ENCODE measurements at regions not wholly inside any gene's neighbourhood (a gene's known extent, or its start where the extent isn't known, plus 50 kb on each side); places are given as distances from the start of the nearest gene placed in this dataset.

- TF ChIP-seq, protein P1, sequence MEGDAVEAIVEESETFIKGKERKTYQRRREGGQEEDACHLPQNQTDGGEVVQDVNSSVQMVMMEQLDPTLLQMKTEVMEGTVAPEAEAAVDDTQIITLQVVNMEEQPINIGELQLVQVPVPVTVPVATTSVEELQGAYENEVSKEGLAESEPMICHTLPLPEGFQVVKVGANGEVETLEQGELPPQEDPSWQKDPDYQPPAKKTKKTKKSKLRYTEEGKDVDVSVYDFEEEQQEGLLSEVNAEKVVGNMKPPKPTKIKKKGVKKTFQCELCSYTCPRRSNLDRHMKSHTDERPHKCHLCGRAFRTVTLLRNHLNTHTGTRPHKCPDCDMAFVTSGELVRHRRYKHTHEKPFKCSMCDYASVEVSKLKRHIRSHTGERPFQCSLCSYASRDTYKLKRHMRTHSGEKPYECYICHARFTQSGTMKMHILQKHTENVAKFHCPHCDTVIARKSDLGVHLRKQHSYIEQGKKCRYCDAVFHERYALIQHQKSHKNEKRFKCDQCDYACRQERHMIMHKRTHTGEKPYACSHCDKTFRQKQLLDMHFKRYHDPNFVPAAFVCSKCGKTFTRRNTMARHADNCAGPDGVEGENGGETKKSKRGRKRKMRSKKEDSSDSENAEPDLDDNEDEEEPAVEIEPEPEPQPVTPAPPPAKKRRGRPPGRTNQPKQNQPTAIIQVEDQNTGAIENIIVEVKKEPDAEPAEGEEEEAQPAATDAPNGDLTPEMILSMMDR (IDR thresholded peaks at IDR 0.05; ENCODE audit: insufficient read depth, low read depth, low read length): no peak
- no peak overlapping the region for H3K4me3 ChIP-seq (ENCODE audit: low read depth, low read length)
- DNase-seq (ENCODE audit: low read depth): no peak
Measured at GRCh38 chr6:22637782-22638181, 68.4 kb downstream of the HDGFL1 start.

GRCh38 chr6:22638320-22638719 is 69.0 kb downstream of the HDGFL1 start:
- no peak for DNase-seq (ENCODE audit: low read depth)
- TF ChIP-seq, protein P1 (IDR thresholded peaks at IDR 0.05; ENCODE audit: insufficient read depth, low read depth, low read length): no peak
- H3K4me3 ChIP-seq (ENCODE audit: low read depth, low read length): no peak overlapping the region

- H3K4me3 ChIP-seq (ENCODE audit: low read depth, low read length): no peak overlapping the region
- TF ChIP-seq, protein P1 (IDR thresholded peaks at IDR 0.05; ENCODE audit: insufficient read depth, low read depth, low read length): no peak
- DNase-seq (ENCODE audit: low read depth): no peak
Measured at GRCh38 chr6:22642254-22642653, 72.9 kb downstream of the HDGFL1 start.

DNA sequence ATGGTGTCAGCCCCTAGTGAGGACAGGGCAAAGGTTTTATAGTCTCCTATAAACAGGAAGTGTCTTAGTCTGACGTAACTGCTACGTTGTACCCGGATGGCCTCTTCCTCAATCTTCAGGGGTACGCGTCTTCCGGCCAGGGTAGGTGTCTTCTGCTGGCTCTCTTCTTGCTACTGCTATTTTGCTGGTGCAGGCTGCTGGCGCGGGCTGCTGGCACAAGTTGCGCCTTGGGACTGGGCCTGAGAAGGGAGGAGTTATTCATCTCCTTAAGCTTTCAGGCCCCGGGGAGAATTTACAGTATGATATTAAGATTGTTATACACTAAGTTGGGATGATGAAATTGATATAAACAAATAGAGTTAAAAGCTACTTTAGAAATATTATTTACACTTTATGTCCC is 74.4 kb downstream of the HDGFL1 start:
- TF ChIP-seq, protein P1 (IDR thresholded peaks at IDR 0.05; ENCODE audit: insufficient read depth, low read depth, low read length): no peak
- DNase-seq (ENCODE audit: low read depth): no peak
- no peak overlapping the region for H3K4me3 ChIP-seq (ENCODE audit: low read depth, low read length)

- no peak overlapping the region for H3K4me3 ChIP-seq (ENCODE audit: low read depth, low read length)
- TF ChIP-seq, protein P1 (IDR thresholded peaks at IDR 0.05; ENCODE audit: insufficient read depth, low read depth, low read length): no peak
- no peak for DNase-seq (ENCODE audit: low read depth)
Measured at GRCh38 chr6:22647719-22648118, 78.4 kb downstream of the HDGFL1 start.

DNA sequence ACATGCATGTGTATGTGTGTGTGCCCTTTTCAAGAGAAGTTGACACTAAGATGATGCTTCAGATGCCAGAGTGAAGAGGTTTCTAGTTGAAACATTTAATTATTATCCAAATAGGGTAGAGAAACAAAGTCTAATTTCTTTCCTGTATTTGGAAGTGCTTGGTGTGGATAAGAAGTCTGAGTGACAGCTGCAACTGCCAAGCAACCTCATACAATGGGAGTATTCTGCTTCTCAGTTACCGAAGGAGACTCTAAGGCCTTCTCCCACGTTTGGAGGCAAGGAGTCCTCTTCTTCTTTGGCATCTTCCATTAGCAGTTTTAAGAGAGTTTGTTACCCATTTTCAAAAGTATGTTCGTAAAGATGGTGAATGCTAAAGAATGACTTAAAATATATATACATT is 82.4 kb downstream of the HDGFL1 start:
- no peak overlapping the region for H3K4me3 ChIP-seq (ENCODE audit: low read depth, low read length)
- TF ChIP-seq, protein P1 (IDR thresholded peaks at IDR 0.05; ENCODE audit: insufficient read depth, low read depth, low read length): no peak

DNA sequence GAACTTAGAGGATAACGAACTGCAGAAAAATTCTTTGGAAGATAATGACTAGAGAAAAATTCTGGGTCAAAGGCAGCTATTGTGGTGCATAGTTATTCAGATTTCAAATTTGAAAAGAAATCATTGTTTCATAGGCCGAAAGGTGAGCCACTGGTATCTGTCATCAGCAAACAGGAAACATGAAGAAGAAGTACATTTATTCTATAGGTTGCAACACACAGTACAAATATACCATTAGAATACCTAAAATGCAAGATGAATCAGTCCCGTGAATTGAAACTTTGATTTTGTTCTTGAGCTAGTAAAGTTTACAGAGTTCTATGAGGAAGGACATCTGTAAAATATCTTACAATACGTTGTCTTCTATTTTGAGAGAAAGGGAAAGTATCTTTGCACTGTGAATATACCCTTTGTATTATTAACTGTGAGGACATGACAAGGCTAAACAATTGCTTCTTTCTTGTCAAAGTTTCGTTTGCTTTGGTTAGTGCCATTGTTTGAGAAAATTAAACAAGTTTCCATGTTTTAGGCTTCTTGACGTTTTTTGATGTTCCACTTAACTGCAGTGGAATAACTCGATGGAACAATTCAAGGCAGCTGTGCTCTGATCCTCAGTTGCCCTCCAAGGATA is 84.7 kb downstream of the HDGFL1 start:
- DNase-seq (ENCODE audit: low read depth): no peak
- no peak overlapping the region for H3K4me3 ChIP-seq (ENCODE audit: low read depth, low read length)
- TF ChIP-seq, protein P1 (IDR thresholded peaks at IDR 0.05; ENCODE audit: insufficient read depth, low read depth, low read length): no peak

More for the DNA sequence above, 82.4 kb downstream of the HDGFL1 start:
- DNase-seq (ENCODE audit: low read depth): no peak

All from fibroblast of villous mesenchyme (primary cell).